ENCODE measurements at regions not wholly inside any gene's neighbourhood (a gene's known extent, or its start where the extent isn't known, plus 50 kb on each side); places are given as distances from the start of the nearest gene placed in this dataset. TPM values are rescaled to one million over a fixed set of nuclear protein-coding genes. Genes with fewer than 3 reads are reported as not detected.

DNA sequence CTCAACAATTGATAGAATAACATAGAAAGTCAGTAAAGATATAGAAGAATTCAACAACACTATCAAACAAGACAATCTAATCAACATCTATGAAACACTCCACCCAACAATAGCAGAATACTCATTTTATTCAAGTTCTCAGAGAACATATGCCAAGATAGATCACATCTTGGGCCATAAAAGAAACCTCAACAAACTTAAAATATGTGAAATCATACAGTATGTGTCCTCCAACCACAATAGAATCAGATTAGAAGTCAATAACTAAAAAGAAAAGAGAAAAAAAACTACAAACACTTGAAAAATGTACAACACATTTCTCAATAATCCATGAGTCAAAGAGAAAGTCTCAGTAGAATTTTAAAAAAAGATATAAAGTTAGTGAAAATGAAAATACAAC is 78.6 kb upstream of the LDB2 start:
- DNase-seq (ENCODE audit: low spot score in 2 of 2) (no peak), FAIRE-seq (no peak)

DNA sequence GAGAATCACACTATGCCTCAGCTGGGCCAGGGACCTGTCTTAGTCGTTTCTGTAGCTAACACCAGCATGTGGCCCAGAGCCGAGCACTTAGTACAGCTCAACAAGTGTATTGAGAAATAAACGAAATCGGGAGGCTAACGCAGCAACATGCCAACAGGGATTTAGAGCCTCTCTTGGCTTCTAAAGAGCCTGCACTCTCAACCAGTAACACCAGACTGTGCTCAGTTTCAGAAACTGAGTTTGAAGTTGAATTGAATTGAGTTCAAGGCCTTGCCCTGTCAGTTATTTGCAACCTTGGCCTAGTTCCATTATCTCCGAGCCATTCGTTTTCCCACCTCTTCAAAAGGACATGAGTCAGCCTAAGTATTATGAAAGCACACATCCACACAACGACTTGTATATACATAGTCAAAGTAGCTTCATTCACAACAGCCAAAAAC is 71.3 kb upstream of the LDB2 start:
- FAIRE-seq (no peak), DNase-seq (ENCODE audit: low spot score in 2 of 2) (no peak)

- no peak for FAIRE-seq
- peak in 1 of 2 donors; percentile 10 for DNase-seq (ENCODE audit: low spot score in 2 of 2)
Measured at GRCh38 chr4:16967722-16968121, 69.3 kb upstream of the LDB2 start.

DNA sequence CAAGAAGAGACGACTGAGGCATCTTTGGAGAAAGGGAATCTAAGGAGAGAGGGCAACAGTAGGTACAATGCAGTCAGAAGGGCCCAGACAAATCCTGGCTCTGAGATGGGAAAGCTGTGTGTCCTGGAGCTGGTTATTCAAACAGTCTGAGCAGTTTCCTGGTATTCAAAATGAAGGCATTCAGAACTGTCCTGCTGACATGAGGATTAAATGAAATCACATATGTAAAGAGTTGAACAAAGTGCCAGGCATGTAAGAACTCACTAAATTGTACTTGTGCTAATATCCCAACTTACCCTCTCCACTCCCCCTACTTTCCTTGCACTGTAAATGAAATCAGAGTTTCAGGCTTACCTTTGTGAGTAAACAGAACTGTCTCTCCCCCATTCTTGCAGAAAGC is 60.9 kb upstream of the LDB2 start:
- DNase-seq (ENCODE audit: low spot score in 2 of 2) (no peak), FAIRE-seq (no peak)

GRCh38 chr4:16952896-16953630 is 54.6 kb upstream of the LDB2 start:
- DNase-seq (ENCODE audit: low spot score in 2 of 2), result no peak
- FAIRE-seq, result no peak

DNA sequence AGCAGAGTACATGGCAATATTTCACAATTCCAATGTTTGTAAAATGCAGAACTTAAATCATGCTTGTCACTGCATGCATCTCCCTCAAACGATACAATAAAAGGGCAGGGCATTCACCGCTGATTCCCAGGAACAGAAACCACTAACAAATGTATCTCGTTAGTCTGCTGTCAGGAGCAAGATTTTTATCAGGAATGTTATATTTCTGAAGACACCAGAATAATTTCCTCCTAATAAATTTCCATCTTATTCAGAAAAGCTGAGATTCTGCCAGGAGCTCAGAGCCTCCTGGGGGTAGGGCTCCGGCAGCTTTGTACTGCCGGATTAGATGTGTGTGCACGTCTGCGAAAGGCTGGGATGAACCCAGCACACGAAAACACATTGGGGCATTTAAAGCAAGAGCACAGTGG is 54.0 kb upstream of the LDB2 start:
- no peak for DNase-seq (ENCODE audit: low spot score in 2 of 2)

More for the DNA sequence above, 54.0 kb upstream of the LDB2 start:
- no peak for FAIRE-seq

Small RNA genes in the stretch of these regions (small RNA-seq; reads per million reads assigned to genes)
- gene MTND5P4, result not detected
- gene SNORA75B, result not detected
